SK-N-MC (cell line): ENCODE measurements at regions not wholly inside any gene's neighbourhood (a gene's known extent, or its start where the extent isn't known, plus 50 kb on each side); places are given as distances from the start of the nearest gene placed in this dataset.

Experiments used
- EZH2 ChIP-seq: fragments of 200-600 bp; sonication (generic); IDR thresholded peaks from one replicate; pipeline ENCODE4 v1.6.1; 2017; ENCODE audit warnings: antibody characterized with exemption
- POLR2AphosphoS5 ChIP-seq: IDR thresholded peaks from 2 replicates; pipeline ENCODE4 v1.6.1; 2012; ENCODE audit warnings: mild to moderate bottlenecking, low read depth, low read length, borderline replicate concordance

DNA sequence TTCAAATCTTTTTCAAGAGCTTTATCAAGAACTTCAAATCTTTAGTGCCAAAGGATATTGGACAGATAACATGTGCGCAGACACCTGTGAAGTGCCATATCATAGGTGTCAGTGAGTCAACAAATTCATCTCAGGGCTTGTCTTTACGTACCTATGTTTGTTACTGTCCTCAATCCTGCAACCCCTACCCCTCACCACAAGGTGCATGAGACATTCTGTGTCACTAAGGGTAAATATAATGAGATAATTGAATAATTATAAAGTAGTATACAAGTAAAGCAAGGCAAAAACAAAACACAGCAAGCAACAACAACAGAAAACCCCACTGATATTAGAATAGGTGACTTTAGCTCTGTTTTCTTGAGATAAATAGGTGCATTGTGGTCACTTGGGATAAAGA is 1495.8 kb upstream of the TMEFF2 start:
- TF ChIP-seq POLR2AphosphoS5 (no peak), EZH2 (no peak)
